ENCODE measurements at regions not wholly inside any gene's neighbourhood (a gene's known extent, or its start where the extent isn't known, plus 50 kb on each side); places are given as distances from the start of the nearest gene placed in this dataset.

DNA sequence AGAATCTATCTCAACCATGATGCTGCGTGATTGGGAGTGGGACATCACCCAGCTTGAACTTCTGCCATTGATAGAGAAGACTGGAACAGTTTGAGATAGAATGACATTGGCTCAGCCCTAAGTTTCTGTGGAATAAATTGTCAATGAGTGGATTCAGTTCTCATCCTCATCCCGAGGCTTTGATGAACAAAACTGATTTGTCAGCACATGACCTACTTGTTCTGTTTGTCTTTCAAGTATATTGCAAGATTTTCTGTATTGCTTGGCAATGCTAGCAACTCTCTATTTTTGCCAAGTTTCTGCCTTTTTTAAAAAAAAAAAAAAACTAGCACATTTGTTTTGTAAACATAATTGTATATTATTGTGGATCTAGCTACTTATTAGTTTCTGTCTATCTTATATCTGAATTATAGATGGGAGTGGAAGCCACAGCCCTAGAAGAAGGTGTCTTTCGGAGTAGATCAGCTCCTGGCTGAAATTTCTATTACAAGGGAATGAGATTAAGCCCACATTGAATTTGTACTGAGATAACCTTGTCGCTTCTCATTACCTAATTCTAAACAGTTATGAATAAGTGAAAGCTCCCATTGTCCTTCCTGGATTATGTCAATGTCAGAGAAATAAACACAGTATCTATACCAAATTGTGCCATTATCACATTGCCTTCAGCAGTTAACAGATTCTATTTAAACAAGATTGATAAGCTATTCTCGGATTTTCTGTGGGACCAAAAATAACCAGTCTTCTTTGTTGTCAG is 166.1 kb downstream of the TNFSF13B start:
- DNase-seq (ENCODE audit: low spot score): no peak

- DNase-seq (ENCODE audit: low spot score): no peak
Measured at GRCh38 chr13:108437496-108437895, 168.0 kb downstream of the TNFSF13B start.

DNA sequence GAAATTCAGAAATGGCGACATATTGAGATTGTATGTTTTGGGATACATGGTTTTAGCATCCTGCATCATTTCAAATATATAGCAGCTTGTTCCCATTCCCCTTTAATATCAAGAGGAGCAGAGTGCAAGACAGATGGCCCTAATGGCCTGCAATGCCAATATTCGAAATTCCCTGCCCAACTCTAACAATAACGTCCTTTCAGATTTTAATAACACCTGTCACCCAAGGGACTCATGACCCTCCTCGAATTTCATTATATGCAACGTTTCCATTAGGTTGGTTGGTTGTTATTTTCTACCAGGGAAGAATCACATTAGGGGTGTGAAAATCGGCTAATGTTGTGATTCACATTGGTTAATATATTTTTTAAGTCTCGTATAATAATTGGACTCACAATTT is 170.0 kb downstream of the TNFSF13B start:
- no peak for DNase-seq (ENCODE audit: low spot score)

- no peak for DNase-seq (ENCODE audit: low spot score)
Measured at GRCh38 chr13:108444448-108444847, 174.9 kb downstream of the TNFSF13B start.

DNA sequence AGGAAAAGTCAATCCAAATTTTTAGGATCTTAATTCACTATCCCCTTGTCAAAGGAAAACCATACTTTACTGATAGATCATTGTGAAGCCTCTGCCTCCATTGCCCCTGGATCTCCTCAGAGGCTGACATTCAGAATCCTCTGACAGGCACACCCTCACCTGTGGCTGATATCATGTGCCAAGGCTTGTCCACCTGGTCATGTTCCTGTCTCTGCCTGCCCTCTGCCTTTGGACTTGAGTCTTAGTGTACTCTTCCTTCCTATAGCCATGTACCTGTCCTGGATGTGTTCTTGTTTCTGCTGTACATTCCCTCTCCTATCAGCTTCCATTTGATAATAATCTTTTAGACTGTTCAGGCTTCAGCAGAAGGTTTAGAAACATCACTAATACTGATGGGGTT is 179.4 kb downstream of the TNFSF13B start:
- no peak for DNase-seq (ENCODE audit: low spot score)

DNA sequence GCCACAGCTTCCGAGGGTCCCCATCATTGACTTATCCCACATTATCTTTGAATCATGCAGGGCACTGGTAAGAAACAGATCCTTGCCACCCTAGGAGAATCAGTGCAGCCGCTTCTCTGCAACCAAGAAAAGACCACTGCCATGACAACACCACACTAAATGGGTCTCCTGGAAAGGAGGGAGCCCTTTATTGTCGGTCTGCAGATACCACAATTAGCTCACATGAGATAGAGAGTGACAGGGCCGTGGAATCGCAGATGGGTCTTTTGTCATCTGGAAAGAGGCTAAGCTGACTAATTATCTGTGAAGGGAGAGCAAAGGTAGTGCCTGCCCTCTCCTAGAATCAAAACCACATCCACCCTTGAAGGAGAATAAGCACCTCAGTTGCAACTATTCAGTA is 178.3 kb upstream of the MYO16 start:
- no peak for DNase-seq (ENCODE audit: low spot score)

- no peak for DNase-seq (ENCODE audit: low spot score)
Measured at GRCh38 chr13:108455320-108455719, 174.1 kb upstream of the MYO16 start.

DNA sequence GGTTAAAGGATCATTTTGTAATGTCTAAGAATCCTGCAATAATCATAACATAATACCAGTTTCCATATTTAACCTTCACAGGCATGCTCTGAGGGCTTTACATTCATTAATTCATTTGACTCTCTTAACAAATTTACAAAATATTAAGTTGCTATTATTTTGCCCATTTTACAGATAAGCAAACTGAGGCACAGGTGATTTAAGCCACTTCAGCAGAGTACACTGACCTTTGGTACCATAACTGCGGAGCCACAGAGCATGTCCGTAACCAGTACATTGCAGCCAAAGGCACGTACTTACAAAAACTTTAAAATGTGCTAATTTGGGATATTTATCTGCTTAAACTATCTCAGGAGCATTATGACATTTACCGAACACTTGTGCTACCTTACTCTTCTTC is 169.4 kb upstream of the MYO16 start:
- DNase-seq (ENCODE audit: low spot score): no peak

GRCh38 chr13:108460746-108461145 is 168.7 kb upstream of the MYO16 start:
- DNase-seq (ENCODE audit: low spot score): no peak

DNA sequence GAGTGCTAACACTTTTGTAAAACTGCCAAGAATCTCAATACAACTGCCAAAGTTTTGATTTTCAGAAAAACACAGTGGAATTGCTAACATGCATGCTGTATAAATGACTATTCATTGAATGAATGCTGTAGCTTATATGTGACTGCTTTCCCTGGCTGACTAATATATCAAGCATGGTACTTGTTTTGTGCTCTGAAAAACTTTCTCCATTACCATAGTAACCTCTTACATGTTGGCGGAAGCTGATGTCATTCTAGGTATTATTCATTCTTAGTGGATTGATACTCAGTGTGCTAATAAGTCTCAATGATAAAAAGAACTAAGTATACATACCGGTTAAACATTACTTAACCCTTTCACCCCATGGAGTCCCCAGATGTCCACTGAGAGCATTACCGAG is 166.1 kb upstream of the MYO16 start:
- DNase-seq (ENCODE audit: low spot score): peak; percentile 67

- DNase-seq (ENCODE audit: low spot score): no peak
Measured at GRCh38 chr13:108470921-108471320, 158.5 kb upstream of the MYO16 start.

DNA sequence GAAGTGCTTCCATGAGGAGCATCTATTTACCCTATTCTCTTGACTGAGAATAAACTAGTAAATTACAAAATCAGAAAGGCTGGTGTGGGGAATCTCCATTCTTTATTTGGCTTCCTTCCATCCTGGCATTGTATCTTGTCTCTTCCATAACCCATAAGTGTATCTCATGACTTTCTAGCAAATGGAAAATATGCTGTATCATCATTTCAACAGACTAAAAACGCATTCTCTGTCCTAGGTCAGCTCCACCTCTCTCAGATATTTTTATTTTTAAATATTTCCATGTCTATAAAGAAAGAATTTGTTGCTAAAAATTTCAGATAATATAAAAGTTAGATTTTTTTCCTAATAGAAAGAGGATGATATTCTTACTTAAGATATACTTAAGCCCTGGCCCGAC is 154.2 kb upstream of the MYO16 start:
- no peak for DNase-seq (ENCODE audit: low spot score)

GRCh38 chr13:108477376-108477775 is 152.0 kb upstream of the MYO16 start:
- DNase-seq (ENCODE audit: low spot score): no peak

GRCh38 chr13:108478179-108478578 is 151.2 kb upstream of the MYO16 start:
- DNase-seq (ENCODE audit: low spot score): no peak

GRCh38 chr13:108483981-108484380 is 145.4 kb upstream of the MYO16 start:
- DNase-seq (ENCODE audit: low spot score): no peak

DNA sequence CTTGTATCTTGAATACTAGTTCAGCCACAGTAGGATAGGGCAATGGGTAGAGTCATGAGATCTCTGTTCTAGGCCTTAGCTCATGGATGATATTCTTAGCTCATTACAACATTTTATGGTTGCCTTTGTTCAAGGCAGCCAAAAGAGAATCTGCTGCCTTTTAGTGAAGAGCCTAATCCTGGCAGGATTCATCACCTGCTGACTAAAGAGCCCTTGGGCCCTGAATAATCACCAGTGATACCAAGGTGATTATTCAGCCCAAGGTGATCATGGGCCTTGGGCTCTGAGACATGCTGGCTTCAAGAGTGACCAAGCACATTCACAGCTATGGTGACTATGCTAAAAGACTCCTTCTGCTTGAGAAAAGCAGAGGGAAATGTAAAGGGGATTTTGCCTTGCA is 143.3 kb upstream of the MYO16 start:
- no peak for DNase-seq (ENCODE audit: low spot score)

GRCh38 chr13:108494991-108495645 is 134.3 kb upstream of the MYO16 start:
- peak; percentile 9 for DNase-seq (ENCODE audit: low spot score)

GRCh38 chr13:108495646-108496361 is 133.6 kb upstream of the MYO16 start:
- peak; percentile 9 for DNase-seq (ENCODE audit: low spot score)

DNA sequence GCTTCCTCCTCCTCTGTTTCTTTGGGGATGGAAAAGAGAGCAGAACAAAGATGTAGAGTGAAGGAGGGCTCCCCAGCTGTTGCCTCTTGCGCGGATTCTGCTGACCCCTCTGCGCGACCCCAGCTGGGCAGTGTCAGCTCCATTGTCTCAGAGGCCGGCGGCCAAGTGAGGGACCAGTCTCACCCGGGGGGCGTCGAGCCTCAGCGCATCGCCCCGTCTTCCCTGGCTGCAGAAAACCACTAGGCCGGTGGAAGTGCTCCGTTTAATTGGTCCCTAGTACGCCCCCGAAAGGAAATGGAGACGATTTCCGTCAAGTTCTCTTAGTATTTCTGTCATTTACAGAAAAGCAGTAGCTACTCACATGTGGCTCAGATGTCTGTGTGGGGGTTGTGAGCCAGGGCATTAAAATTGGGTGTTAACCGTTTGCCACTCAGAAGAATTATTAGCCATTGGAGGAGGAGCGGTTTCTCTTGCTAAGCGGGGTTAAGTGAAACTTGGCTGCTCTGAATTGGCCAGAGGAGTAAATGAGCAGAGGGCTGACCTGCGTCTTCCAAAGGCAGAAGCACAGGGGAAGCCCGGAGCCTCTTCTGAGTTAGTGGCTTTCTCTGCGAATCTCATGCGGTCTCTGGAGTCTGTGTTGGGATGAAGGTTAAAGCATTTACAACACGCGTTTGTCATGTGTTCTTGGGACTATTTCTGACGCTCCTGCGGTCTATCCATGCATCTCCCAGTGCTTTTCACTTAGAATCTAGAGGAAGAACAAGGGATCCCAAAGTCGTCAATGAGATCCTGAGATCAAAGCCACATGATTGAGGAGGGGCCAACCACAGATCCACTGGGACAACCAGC is 132.8 kb upstream of the MYO16 start:
- peak; percentile 4 for DNase-seq (ENCODE audit: low spot score)

DNA sequence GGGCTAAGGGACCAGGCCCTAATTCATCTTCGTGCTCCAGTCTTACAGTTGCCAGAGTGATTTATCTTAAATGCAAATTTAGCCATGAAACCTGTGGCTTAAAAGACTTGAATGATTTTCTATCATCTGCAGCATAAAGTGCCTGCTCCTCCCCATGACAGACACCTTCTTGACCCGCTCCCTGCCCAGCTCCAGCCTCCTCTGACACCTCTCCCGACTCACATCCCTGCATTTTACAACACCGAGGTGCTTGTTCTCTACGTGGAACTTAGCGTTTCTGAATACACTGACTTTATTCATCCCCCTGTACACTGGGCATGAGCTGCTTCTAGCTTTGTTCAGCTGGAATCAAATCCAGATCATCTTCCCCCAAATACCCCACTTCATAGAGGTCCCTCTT is 128.7 kb upstream of the MYO16 start:
- no peak for DNase-seq (ENCODE audit: low spot score)

DNA sequence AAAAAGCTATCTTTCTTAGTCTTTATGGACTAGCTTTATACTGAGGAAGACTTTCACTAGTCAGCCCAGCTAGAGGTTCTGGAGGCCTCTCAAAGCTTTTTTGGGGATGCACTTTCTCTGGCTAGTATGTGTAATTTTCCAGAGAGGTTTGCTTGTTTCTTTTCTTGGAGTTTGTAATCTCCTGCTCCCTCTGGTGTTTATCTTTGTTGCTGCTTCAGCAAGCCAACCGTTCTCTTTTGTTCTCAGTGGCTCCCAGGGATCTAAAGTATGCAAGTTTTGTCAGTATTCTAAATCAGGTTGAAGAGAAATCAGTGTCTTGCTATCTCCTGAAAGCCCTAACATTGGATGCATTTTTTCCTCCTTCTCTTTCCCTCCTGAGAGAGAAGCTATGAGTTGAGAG is 121.1 kb upstream of the MYO16 start:
- DNase-seq (ENCODE audit: low spot score): peak; percentile 48

DNA sequence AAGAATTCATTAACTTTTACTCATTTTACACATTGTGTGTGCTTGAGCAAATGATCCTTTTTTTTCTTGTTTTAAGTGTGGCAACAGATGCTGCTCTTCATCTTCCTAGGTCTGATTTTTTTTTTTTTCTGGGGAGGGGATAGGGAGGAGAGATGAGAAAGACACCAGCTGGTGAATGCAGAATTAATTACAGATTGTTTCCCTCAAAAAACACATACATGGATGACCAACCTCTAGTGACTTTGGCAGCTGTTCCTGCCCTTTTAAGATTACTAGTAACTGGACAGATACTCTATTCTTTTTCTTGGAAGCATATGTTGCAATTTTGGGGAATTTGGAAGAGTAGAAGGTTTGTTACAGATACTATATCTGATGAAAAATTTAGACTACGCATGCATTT is 103.6 kb upstream of the MYO16 start:
- no peak for DNase-seq (ENCODE audit: low spot score)
